NCI-H128 (cell line): ENCODE measurements at regions not wholly inside any gene's neighbourhood (a gene's known extent, or its start where the extent isn't known, plus 50 kb on each side); places are given as distances from the start of the nearest gene placed in this dataset.

Experiments used
- DNase-seq: peaks from one replicate; lab custom pipeline; 2025; ENCODE audit not compliant: unreplicated experiment; lab: John Stamatoyannopoulos, UW

GRCh38 chr1:79325705-79326104, 319.2 kb upstream of the ADGRL4 start:
- DNase-seq: no peak

GRCh38 chr1:79325126-79325525, 318.6 kb upstream of the ADGRL4 start:
- DNase-seq: no peak

DNA sequence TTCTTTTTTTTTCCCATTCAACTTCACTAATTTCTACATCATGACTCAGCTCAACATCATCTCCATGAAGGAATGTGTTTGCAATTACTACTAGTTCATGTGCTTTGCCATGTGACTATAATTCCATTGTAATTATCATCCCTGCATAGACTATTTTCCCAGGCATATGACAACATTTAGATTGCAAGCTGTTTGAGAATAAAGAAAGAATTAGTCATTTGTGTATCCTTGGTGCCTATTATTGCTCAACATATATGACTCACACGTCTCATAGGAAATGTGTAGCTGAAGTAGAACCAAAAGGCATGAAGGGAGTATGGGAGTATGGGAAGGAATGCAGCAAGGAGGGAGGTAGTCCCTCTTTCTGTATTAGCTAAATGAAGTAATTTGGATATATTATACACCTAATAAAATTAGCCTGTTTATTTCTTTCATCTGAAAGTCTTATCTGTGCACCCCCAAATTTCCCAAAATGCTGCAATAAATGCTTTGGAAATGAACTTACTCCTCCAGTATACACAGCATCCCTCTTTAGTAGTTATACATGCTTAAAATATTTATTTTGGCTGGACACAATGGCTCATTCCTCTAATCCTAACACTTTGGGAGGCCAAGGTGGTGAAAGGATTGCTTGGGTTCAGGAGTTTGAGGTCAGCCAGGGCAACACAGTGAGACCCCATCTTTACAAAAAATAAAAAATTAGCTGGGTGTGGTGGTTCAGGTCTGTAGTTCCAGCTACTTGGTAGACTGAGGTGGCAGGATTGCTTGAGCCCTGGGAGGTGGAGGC, 316.9 kb upstream of the ADGRL4 start:
- no peak for DNase-seq

DNA sequence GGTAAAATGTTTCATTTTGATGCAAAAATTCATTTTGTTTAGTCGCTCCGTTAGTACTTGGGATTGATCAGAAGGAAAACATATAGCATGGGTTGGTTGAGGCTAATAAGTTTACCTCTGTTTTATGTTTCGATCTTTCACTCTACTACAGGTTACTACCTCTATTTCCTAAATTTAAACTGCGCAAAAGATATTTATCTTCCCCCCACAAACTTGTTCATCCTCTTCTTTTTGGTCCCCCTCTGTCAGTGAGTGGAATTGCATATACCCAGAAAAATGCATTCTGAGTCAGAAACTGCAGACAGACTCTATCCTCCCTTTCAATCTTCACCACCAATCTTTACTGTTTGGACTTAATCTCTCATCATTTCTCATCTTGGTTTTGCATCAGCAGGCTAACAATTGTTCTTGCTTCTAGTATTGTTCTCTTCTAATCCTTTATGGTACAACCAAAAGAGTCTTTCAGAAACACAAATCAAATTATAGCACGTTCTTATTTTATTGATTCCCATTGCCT, 316.0 kb upstream of the ADGRL4 start:
- no peak for DNase-seq

DNA sequence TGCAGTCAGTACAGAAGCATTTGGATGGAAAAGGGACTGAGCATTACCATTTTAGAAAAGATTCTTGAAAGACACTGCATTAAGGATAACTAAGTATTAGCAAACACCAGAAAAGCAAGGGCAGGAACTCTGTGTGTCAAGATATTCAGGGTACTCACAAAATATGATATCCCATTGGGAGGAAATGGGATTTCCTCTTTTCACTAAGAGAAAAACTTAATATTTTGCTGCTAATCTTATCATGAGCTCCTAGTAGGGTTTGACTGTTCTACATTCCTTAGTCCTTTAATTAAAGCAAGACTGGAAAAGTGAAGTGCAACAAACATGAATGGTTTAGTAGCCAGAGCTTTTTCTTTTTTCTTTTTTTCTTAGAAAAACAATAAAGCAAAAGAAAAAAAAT, 305.9 kb upstream of the ADGRL4 start:
- DNase-seq: no peak

- DNase-seq: no peak
Measured at GRCh38 chr1:79310609-79311008, 304.1 kb upstream of the ADGRL4 start.

DNA sequence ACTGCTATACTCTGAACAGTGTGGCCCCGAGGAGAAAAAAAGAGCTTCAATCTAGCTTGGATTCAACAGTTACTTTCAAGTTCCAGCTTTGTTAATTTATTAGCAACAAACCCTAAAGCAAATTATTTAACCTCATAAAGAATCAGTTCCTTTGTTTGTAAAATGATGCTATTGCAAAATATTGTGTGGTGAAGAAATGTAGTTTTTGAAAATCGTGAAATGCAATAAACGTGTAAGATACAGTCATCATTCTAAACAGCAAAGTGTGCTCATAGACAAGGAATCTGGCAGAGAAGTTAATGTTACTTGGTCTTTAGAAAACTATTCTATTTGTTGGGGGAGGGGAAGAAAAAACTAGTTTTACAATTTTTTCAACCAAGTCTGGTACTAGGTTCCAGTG, 297.6 kb upstream of the ADGRL4 start:
- DNase-seq: no peak

DNA sequence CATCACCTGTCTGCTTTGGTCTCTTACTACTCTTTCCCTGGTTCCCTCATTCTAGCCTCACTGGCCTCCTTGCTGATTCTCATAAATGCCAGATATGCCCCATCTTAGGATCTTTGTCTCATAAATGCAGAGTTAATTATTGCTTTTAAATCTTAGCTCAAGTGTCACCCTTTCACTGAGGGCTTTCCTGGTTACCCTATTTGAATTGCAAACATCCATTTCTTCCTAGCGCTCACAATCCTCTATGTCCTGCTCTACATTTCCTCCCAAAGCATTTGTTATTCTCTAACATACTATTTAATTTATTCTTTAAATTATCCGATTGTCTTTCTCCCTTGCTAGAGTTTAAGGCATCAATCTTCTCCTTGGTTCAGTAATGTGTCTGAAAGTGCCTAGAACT, 296.5 kb upstream of the ADGRL4 start:
- no peak for DNase-seq

- no peak for DNase-seq
Measured at GRCh38 chr1:79302380-79302930, 295.9 kb upstream of the ADGRL4 start.

GRCh38 chr1:79295967-79296366, 289.4 kb upstream of the ADGRL4 start:
- DNase-seq: no peak

GRCh38 chr1:79293611-79294010, 287.1 kb upstream of the ADGRL4 start:
- no peak for DNase-seq

DNA sequence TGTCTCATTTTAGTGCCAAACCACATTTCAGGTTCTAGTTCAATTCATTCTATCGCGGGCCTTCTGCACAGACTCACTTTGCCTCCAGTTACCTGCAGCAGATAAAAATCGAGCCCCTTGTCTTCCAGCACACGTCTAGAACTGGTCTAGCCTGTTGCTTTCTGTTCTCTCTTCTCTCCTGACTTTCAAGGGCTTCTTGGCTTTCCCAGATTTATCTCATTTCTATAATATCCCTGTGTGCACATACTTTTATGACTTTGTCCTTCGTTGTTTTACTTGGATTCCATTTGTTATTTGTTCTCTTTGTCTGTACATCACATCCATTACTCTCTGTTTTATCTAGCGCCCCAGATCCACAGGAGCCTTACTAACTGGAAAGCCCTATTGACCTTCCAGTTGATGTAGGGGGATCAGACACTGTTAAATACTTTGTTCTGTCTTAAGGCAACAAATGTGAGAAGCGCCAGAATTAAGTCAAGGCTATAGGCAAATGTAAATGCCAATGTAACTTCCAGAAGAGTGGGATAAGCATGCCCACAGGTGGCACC, 284.5 kb upstream of the ADGRL4 start:
- DNase-seq: no peak

DNA sequence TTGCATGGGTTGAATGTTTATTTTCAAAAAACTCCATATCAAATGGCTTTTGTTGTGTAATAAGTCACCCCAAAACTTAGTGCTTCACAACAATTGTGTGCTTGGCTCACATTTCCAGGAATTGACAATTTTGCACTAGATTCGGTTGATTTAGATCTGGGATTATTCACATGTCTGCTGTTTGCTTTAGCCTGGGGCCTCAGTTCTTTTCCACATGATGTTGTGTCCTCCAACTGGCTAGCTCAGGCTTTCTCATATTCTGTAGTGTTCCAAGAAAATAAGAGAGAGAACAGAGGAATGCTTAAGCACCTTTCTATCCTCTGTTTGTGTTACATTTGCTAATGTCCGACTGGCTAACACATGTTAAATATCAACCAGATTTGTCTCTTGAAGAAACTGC, 281.5 kb upstream of the ADGRL4 start:
- no peak for DNase-seq

DNA sequence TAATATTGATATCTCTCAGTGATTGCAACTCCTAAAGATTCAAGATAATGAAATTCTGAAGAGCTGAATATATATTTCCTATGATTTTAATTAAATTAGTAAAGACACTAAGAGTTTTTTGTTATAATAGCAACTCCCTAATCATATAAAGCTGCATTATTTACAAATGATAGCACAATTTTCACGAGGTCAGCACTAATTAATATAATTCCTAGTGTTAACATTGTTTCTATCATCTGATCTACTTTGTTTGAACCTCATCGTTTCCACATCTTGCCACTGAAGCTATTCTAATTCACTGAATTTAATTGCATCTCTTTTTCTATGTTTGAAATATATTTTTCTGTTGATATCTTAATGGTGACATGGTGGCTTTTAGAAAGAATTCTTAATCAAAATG, 279.1 kb upstream of the ADGRL4 start:
- no peak for DNase-seq

- DNase-seq: no peak
Measured at GRCh38 chr1:79283451-79283850, 276.9 kb upstream of the ADGRL4 start.

GRCh38 chr1:79281442-79281841, 274.9 kb upstream of the ADGRL4 start:
- no peak for DNase-seq

GRCh38 chr1:79271759-79272158, 265.2 kb upstream of the ADGRL4 start:
- no peak for DNase-seq

DNA sequence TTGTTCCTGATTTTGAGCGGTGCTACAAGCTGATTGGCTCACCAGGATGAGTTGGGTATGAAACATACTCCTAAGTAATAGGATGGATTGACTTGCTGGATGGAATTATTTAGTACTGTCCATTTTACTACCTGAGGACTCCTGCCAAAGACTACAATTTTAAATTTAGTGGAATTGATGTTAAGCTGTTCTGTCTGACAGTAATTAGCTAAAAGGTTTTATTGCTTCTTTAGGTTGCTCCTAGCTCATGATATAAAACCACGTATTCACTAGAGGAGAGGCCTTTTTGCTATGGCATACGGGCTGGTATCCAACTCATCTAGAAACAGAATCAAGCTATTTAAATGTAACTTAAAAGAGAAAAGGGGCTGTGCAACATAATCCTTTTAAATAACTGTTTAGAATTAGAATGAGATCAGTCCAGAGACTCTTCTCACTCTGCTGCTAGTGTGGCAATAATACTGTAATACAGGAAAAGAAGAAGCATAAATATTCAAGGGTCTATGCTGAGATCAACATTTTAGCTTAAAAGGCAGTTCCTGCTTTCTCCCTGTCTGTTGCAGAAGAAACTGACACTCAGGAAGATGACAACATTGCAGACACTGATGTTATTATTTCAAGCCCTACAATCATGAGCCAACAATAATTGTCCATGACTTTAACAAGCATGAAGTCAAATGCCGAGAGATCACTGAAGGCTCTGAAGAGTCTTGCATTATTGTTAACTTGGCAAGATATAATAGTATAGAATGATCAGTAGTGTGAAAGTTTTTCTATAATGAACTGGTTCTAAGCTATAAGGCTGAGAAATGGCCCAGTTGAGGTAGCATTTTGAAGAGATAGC, 258.7 kb upstream of the ADGRL4 start:
- no peak for DNase-seq

DNA sequence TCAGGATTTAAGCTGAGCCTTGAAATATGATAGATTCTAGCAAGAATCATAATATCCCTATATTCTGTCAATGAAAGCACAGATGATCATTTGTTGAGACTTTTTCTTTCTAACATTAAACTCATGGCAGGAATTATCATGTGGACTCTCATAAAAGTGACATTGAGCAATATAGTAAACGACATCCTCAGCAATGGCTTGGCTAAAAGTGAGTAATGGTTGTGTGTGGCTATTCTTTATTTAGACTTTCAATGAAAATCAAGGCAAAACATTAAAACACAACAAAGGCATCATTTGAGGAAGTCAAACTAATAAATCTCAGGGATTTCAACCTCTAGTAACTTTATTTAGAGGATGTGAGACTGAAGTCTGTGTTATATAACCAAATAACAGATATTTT, 257.8 kb upstream of the ADGRL4 start:
- no peak for DNase-seq

DNA sequence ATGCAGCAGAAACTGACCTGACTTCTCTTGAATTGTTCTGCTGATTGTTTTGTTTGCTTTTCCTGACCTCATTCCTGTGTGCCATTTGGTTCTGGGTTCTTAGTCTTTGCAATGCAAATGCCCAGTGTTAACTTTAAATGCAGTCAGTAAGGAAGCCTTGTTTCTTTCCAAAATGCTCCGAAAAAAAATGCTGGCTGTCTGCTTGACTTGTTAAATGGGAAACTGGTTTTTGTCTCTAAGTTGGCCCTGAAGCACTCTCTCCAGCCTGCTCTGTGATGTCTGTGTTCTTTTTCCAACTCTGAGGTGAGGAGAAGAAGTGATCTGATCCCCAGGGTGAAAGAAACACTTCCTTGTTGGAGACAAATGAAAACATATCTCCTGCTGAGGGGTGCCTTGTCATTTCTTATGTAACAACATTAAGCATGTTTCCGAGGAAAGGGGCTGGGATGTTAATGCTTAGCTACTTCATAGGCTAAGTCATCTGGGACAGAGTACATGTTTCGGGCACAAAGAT, 256.3 kb upstream of the ADGRL4 start:
- DNase-seq: no peak
